DMS114 treated with DMSO at 0.1 percent for 48 hours (cell line): ENCODE measurements at regions not wholly inside any gene's neighbourhood (a gene's known extent, or its start where the extent isn't known, plus 50 kb on each side); places are given as distances from the start of the nearest gene placed in this dataset.

Experiments used
- DNase-seq: peaks from one replicate; lab custom pipeline; 2025; ENCODE audit not compliant: unreplicated experiment; lab: John Stamatoyannopoulos, UW

DNA sequence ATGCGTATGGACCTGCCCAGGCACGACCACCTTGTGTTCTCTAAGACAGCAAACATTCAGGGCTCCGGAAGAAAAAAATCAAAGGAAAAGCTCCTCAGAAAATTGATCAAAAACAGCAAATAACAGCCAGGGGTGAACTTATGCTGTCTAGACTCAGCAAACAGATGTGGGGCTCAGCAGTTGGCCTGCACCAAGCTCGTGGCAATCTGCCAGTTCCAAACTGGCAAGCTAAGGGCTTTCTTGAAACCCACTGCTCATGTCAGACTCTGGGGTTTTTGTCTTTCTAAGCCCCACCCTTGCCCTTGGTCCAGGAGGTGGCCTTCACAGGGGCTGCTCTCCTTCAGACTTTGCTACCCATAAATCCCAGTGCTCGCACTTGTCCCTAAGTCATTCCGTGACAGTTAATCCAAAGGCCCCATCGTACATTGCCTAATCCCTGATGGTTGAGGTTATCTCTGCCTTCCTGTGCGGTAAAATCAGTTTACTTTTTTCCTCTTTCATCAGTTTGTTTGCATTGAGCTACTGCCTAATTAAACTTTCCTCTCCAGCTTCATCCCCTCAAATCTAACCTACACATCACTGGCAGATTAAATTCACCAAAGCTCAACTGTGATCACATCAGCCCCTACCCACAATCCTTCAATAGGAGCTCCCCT lies 408.0 kb downstream of the LRATD1 start:
- no peak for DNase-seq

DNA sequence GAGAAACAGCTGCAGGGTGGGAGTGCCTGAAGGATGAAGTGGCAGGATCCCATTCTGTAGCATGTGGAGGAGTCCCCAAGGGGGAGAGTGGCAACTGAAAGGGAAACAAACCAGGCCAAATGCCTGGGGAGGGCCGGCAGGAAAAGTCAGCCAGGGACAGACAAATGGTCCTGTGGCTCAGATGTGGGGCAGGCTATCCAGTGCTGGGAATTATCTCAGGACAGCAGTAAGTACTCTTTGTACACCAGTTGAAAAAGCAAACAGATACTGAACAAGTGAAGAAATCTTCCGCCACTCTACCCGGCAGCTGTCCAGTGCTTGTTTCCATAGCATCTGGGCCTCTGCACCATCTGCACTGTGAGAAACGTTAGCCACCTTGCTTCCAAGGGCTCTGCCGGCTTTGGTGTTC lies 408.9 kb downstream of the LRATD1 start:
- no peak for DNase-seq

DNA sequence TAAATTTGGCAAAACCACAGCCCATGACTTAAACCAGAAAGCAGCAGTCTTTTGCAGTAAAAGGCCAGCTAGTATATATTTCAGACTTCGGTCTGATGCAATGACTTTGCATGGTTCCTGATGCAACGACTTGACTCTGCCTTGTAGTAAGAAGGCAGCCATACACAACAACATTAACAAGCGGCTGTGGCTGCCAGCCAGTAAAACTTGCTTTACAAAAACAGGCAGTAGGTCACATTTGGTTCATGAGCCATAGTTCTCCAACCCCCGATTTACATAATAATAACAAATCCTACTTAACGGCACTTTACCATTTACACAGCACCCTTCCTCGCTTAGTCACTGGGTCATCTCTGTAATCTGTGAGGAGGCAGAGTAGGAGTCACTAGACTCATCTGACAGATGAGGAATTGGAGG lies 410.3 kb downstream of the LRATD1 start:
- no peak for DNase-seq

DNA sequence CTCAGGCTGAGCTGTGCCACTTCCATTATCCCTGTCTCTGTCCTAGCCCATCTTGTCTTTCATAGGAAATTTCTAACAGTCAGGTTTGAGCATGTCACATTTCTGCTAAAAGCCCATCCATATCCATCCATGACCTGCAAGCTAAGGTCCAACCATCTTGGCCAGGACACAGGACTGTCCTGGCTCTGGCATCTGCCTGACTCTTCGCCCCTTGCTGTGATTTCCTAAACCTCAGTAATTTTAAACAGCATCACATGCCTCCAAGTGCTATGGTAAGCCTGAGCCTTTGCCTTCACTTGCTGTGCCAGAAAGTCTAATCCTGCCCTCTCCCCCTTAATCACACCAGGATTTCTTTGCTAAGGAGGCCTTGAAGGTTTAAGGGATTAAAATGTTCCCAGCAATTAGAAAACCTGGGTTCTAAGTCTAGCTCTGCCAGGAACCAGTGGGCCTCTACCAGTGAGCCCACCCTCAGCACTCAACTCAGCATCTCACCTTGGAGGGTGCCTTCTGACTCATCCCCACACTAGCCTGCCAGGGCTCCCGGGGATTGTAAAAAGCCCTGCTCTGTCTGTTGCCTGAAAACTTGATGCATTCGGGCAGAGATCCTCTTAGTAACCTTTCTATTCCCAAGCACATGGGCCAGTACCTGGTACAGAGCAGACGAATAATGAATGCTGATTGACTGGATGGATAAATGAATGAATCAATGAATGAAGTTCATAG lies 411.0 kb downstream of the LRATD1 start:
- DNase-seq: no peak

DNA sequence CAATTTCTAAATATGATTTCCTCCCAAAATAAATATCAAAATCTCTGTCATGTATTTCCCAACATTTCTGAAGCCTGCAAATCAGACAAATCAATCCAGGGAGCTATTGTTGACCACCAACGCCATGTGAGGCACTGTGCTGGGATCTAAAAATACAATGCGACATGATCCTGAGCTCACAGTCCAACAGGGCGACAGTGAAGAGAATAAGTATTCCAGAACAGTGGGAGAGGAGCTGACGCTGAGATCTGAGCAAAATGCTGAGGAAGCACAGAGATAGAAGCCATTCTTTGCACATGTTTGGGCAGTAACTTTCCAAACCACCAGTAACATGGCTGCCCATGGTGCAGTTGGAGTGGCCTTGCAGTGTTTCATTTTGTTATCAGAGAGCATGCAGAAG lies 412.5 kb downstream of the LRATD1 start:
- no peak for DNase-seq

DNA sequence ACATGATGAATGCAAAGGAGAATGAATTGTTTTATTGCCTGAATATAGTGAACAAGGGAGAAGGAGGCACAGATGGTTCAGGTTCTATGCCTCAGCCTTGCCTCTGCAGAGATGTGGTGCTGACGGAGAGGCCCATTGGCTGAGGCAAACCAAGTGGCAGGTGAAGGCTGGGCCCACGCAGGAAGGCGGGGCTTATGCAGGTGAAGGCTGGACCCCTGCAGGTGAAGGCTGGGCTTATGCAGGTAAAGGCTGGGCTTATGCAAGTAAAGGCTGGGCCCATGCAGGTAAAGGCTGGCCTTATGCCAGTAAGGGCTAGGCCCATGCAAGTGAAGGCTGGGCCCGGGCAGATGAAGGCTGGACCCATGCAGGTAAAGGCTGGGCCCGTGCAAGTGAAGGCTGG lies 414.7 kb downstream of the LRATD1 start:
- no peak for DNase-seq

DNA sequence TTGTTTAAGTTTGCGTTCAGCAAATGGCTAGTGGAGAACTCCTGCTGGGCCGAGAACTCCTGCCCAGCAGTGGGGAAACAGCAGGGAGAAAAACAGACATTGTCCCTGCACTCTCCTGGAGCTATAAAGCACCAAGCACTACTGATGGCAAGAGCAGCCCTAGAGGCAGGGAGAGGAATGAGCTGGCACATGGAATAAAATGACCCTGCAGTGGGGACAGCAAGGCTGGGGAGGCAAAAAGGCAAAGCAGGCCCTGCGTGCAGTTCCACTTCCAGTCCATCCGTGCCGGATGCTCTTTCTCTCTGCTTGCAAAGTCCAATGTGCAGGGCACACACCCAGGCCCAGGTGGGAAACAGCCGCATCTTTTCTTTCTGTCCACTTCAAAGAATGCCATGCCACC lies 415.5 kb downstream of the LRATD1 start:
- DNase-seq: no peak

DNA sequence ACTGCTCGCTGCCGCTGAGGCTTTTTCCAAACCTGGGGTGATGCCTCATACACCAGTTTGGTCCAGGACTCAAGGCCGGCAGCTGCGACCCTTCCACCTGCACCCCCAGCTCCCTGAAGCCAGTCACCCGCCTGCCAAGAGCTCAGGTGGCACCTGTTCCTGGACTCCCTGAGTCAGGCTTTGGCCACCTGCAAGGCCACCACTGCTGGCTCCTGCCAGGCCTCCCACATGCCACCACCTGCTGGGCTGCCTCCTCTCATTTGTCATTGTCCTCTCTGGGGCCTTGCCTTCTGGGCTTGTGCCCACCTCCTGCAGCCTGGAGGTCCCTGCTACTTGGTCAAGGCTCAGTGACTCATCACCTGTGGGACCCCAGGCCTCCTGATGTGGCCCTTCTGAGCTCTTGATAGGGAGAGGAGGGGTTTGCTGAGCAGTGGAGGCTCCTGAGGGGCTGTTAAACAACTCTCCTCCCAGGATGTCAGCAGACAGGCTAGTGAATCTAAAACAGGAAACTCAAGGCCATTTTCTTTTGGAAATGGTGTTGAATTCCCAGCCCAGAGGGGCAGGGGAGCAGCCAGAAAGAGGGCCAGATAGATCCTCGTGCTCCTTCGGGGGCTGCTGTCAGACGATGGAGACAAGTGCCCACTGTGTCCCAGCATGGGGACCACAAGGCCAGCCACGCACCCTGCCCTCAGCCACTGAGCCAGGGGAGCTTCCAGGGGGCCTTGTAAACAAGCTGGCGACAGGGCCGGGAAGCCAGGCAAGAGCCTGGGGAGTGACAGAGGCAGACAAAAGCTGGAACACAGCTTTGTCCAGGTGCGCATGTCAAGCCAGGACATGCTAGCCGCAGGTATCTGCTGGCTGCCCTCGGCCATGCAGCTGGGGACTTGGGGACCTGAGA lies 416.8 kb downstream of the LRATD1 start:
- DNase-seq: no peak

DNA sequence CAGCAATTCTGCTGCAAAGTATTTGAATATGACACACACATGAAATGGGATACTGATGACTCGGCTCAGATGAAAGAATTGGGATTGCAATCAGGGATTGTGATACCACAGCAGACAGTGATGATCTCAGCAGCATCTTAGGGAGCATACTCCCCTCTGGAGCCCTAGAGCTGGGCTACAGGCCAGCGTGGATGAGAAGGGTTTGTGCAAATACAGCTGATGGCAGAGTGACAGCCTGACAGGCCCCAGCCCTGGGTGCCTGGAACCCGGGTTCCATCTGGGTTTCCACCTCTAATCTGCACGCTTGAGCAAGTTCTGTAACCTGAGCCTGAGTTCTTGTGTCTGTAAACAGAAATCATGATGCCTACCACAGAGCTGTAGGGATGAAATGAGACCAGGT lies 418.0 kb downstream of the LRATD1 start:
- DNase-seq: no peak

DNA sequence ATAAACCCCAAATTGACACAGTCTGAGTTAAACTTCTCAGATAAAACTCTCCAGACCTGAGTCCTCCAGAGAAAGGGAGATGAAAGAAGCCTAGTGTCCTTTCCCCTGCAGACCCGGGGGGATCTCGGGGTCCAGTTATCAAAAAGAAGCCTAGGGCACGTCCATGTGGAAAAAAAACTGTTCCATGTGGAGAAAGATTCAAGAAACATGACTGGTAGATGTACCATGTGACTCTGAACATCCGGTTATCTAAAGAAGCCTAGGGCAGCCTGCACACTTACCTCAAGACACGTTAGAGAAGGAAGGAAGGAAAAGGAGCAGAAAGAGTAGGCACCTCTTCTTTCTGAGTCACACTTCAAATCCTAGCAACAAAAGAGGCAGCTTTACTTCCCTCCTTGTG lies 421.0 kb downstream of the LRATD1 start:
- no peak for DNase-seq

DNA sequence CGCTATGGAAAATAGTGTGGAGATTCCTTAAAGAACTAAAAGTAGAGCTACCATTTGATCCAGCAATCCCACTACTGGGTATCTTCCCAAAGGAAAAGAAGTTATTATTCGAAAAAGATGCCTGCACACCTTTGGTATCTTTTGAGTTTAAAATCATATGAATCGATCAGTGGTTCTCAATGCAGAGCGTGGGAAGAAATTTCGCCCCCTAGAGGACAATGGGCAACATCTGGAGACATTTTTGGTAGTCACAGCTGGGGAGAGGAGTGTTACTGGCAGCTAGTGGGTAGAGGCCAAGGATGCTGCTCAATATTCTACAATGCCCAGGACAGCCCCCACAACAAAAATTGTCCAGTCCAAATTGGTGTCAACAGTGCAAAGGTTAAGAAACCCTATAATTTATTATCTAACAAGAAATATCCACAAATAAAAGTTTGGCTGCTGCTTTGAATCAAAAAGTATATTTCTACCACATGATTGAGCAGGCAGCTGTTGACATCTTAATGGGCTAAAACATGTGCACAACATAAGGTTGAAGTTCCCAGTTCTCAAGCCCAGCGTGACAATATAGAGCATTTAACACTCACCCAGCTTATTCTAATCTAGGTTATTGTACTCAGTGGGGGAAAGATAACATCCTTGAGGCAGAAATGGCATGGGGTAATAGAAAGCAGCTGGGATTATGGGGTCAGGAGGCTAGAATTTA lies 425.7 kb downstream of the LRATD1 start:
- no peak for DNase-seq

DNA sequence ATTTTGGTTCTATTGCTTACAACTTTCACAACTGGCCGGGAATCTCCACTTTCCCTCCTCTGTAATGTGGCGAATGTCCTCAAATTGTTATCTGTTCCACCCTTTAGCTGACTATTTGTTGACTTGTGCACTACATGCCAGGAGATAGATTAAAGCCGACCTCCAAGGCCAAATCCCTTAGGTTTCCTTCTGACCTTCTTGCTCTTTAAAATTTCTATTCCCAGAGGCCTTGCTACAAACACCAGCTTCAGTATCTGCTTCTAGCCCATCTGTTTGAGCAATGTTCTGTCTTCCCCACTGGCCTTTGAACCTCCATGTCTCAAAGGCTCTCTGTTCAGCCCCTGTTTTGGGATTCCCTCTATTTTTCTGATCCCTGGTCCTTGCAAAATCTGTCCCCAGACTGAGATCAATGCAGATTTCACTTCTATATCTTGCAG lies 426.2 kb downstream of the LRATD1 start:
- no peak for DNase-seq

DNA sequence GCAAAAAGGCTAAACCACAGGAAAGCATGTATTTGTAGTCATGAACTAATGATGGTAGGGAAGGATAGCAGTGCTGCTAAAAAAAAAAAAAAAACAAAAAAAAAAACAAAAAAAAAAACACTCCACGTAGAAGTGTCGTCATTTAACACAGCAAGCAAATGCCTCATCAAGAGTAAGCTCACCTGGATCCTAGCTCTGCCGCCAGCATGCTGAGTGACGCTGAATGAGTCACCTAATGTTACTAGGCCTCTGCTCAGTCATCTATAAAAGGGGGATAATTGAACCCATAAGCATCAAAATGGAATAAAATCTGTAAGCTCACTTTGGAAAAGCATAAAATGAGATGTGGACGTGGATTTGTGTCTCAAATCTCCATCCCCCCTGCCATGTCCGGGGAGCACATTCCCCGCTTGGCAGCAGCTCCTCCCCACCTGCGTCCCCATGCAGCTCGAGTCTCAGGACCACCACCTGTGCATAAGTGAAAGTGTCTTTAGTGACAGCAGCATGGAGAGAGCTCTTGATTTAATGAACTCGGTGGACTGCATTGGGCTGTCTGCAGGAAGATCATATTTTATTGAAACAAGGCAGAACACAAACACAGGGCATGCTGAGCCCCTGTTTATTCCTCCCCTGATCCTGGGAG lies 427.5 kb downstream of the LRATD1 start:
- DNase-seq: no peak

DNA sequence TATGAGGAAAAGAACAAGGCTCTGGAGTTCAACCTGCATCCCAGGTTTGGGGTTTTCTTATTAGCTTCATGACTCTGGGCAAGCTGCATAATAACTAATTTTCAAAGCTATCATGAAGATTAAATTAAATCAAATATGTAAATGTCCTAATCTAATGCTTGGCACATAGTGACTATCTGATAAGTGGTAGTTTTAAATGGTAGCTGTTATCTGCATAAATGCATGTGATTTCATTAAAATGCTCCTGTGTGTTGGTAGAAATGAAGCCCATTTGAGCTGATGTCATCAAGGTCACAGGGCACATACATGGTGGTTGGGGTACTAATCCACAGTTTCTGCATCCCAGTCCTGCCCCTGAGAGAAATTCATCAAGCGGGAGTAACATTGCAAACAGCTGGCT lies 428.8 kb downstream of the LRATD1 start:
- no peak for DNase-seq

DNA sequence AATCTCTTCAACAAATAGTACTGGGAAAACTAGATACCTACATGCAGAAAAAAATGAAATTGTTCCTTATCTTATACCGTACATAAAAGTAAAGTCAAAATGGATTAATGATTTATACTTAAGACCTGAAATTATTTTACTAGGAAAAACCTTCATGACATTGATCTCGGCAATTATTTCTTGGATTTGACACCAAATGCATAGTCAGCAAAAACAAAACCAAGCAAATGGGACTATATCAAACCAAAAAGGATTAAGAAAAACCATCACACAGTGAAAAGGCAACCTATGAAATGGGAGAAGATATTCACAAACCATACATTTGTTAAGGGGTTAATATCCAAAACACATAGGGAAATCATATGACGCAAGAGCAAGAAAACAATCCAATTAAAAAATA lies 433.6 kb downstream of the LRATD1 start:
- DNase-seq: no peak

DNA sequence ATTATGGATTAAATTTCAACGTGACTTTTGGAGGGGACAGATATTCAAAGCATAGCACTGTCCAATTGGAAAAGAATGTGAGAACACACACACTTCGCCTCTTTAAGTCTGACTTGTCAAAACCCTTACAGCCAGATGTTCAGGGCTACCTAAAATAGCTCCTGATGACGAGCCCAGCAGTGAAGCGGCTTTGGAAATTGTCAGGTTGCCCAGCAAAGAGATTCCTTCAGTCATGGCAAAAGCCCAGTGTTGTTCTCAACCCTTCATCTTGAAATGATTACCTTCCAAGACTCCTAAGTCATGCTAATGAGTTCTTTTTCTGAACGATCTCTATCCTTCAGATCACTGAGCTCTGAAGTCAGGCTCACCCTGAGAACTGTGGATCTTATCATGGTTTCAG lies 436.6 kb downstream of the LRATD1 start:
- DNase-seq: no peak

DNA sequence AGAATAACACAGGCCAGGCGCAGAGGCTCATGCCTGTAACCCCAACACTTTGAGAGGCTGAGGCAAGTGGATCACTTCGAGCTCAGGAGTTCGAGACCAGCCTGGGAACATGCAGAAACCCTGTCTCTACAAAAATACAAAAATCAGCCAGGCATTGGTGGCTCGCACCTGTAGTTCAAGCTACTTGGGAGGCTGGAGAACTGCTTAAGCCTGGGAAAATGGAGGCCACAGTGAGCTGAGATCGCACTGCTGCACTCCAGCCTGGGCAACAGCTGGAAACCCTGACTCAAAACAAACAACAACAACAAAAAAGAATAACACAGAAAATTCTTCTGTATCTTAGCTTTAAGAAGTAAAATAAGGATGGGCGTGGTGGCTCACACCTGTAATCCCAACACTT lies 440.3 kb downstream of the LRATD1 start:
- no peak for DNase-seq

DNA sequence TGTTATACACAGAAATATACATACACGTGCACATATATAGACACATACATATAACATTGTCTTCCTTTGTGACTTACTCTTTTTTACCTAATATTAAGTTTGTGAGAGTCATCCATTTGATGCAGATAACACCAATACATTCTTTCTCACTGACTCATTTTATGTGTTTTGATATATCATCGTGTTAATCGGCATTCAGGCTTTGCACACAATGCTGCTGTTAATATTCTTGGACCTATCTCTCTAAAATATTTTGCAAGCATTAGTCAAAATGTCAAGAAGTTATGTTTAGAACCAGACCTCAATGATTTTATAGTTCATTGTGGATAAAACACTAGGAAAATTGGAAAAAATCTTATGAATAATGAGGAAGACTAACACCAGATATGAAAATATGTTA lies 441.1 kb downstream of the LRATD1 start:
- DNase-seq: no peak

DNA sequence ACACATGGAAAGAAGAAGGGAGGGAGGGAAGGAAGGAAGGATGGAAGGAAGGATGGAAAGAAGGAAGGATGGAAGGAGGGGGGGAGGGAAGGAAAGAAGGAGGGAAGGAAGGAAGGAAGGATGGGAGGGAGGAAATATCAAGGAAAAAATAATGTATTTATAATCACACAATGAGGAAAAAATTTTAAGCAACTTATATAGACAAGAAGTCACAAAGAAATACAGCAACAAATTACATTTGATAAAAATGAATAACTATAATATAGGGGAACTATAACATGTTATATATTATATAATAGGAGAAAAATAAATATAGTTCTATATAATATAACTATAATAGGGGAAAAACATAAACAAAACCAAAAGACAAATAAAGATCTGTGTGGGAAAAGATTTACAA lies 441.8 kb downstream of the LRATD1 start:
- no peak for DNase-seq

DNA sequence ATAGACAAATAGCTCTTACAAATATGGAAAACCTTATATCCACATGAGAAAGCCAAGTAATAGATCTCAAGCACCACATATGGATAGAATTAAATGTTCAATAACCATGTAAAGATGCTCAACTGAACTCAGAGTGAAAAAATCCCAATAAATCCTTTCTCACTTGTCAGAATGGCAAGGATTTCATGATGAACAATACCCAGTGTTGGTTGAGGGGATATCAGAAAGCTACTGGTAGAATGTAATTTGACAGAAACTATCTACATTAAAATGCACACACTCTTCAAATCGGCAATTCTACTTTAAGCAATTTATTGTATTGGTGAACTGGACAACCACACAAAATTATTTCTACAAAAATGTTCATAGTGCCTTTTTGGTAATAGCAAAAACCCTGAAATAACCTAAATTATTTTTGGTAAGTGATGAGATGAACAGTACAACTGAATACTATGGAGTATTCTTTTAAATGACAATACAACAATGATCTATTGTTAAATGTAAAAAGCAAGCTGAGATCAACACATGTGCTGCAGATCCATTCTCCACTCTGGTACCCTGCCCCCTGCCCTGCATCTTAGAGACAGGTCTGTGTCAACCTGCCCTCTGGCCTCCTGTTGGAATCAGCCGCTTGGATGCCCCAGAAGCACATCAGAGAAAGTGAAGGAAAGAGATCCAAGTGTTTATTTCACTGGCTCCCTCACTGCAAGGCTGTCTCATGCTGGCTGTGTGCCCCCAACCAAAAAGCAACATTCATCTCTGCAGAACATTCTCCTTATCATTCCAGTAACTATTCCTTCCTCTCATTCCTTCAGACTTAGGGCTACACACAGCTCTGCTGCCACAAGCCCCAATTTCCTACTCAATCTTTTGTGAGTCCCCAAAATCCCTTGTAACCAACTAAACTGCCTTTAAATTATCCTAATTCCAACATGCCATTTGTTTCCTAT lies 442.5 kb downstream of the LRATD1 start:
- no peak for DNase-seq
